ENCODE measurements at regions not wholly inside any gene's neighbourhood (a gene's known extent, or its start where the extent isn't known, plus 50 kb on each side); places are given as distances from the start of the nearest gene placed in this dataset.

- TF ChIP-seq CTCF (IDR thresholded peaks at IDR 0.05) (no peak), POLR2A (IDR thresholded peaks at IDR 0.05) (no peak)
Measured at GRCh38 chr6:113142671-113143174, 714.4 kb upstream of the MARCKS start.
